Fibroblast of skin of right biceps (primary cell): ENCODE measurements at regions not wholly inside any gene's neighbourhood (a gene's known extent, or its start where the extent isn't known, plus 50 kb on each side); places are given as distances from the start of the nearest gene placed in this dataset.
"Not testable (repeated sequence)": the region's sequence is repeated elsewhere in the genome, so short reads cannot be mapped to it uniquely, and the experiment has no call there.

Experiments used
- DNase-seq: peaks from one replicate; pipeline ENCODE4 v3.0.0-alpha.2; 2013

GRCh38 chr3:26291840-26292239 lies 330.7 kb upstream of the LRRC3B start:
- no peak for DNase-seq

- DNase-seq = no peak
Observed at GRCh38 chr3:26292780-26293179, 329.8 kb upstream of the LRRC3B start.

GRCh38 chr3:26293329-26293844 lies 329.2 kb upstream of the LRRC3B start:
- no peak for DNase-seq

GRCh38 chr3:26307192-26307591 lies 315.4 kb upstream of the LRRC3B start:
- no peak for DNase-seq

GRCh38 chr3:26307787-26308186 lies 314.8 kb upstream of the LRRC3B start:
- no peak for DNase-seq

- no peak for DNase-seq
Observed at GRCh38 chr3:26308454-26308853, 314.1 kb upstream of the LRRC3B start.

GRCh38 chr3:26309536-26309935 lies 313.0 kb upstream of the LRRC3B start:
- DNase-seq = not testable (repeated sequence)

GRCh38 chr3:26312816-26313215 lies 309.8 kb upstream of the LRRC3B start:
- DNase-seq = no peak

- DNase-seq = no peak
Observed at GRCh38 chr3:26316472-26316871, 306.1 kb upstream of the LRRC3B start.

GRCh38 chr3:26323741-26324140 lies 298.8 kb upstream of the LRRC3B start:
- DNase-seq = not testable (repeated sequence)

GRCh38 chr3:26340001-26340400 lies 282.6 kb upstream of the LRRC3B start:
- DNase-seq = no peak

- DNase-seq = no peak
Observed at GRCh38 chr3:26343647-26344046, 278.9 kb upstream of the LRRC3B start.

- no peak for DNase-seq
Observed at GRCh38 chr3:26345613-26346012, 277.0 kb upstream of the LRRC3B start.

- DNase-seq = no peak
Observed at GRCh38 chr3:26346497-26346896, 276.1 kb upstream of the LRRC3B start.

GRCh38 chr3:26347150-26347549 lies 275.4 kb upstream of the LRRC3B start:
- no peak for DNase-seq

- DNase-seq = no peak
Observed at GRCh38 chr3:26350853-26351252, 271.7 kb upstream of the LRRC3B start.

GRCh38 chr3:26353097-26353496 lies 269.5 kb upstream of the LRRC3B start:
- DNase-seq = no peak

- DNase-seq = no peak
Observed at GRCh38 chr3:26358405-26358804, 264.2 kb upstream of the LRRC3B start.

GRCh38 chr3:26365706-26366105 lies 256.9 kb upstream of the LRRC3B start:
- DNase-seq = no peak

GRCh38 chr3:26368312-26368711 lies 254.3 kb upstream of the LRRC3B start:
- DNase-seq = no peak

- no peak for DNase-seq
Observed at GRCh38 chr3:26369133-26369532, 253.4 kb upstream of the LRRC3B start.

GRCh38 chr3:26375843-26376530 lies 246.6 kb upstream of the LRRC3B start:
- DNase-seq = no peak

GRCh38 chr3:26381411-26381810 lies 241.2 kb upstream of the LRRC3B start:
- no peak for DNase-seq

GRCh38 chr3:26406636-26407035 lies 215.9 kb upstream of the LRRC3B start:
- no peak for DNase-seq

GRCh38 chr3:26418553-26418952 lies 204.0 kb upstream of the LRRC3B start:
- no peak for DNase-seq
